HepG2 (cell line): ENCODE measurements at regions not wholly inside any gene's neighbourhood (a gene's known extent, or its start where the extent isn't known, plus 50 kb on each side); places are given as distances from the start of the nearest gene placed in this dataset.
A peak's percentile ranks its signal among the peaks of the same experiment; 100 is the strongest.

Experiments
- ATAC-seq: fragments of 200-7000 bp; cut with Tn5 transposase; 3 replicates; pipeline ENCODE4 v1.9.1; 2020; ENCODE audit warnings: mild to moderate bottlenecking, moderate library complexity
- BruUV-seq: library from RNA; stranded (reverse); fragments of 400-500 nt; replicated peaks from 2 replicates; lab custom pipeline; 2021; lab: Mats Ljungman, UMichigan
- CTCF ChIA-PET: fragments of 300-600 bp; formaldehyde crosslinking; extraction: SDS; loops from one replicate; lab custom pipeline; 2021; ENCODE audit warnings: low total read pairs, inconsistent platforms, low intra/inter-chr PET ratio; lab: Yijun Ruan, JAX
- POLR2A ChIA-PET: fragments of 350-600 bp; sonication (Branson Sonifier 250); formaldehyde crosslinking; loops from one replicate; lab custom pipeline; 2020; ENCODE audit warnings: antibody characterized with exemption, inconsistent platforms; lab: Yijun Ruan, JAX
- DNase-seq: peaks from one replicate; pipeline ENCODE4 v3.0.0-alpha.2; 2015; ENCODE audit warnings: low spot score
- FAIRE-seq: peaks from 3 replicates; lab custom pipeline; 2011; peaks lifted over from hg19 to GRCh38; lab: Jason Lieb, UNC
- H2AFZ ChIP-seq: one replicate; pipeline ENCODE4 v1.6.1; 2011; ENCODE audit warnings: low read length, inconsistent platforms
- H3K27ac ChIP-seq: fragments of 300-600 bp; 3 replicates; pipeline ENCODE4 v1.8.0; 2011; ENCODE audit warnings: mixed run types, mild to moderate bottlenecking, mixed read lengths, low read length, inconsistent platforms; ENCODE audit not compliant: insufficient read depth; ENCODE audit errors: extremely low read length
- H3K27me3 ChIP-seq, 2 experiments: fragments of 200-600 bp in 1 of 2; 2 replicates in 1 of 2; 3 replicates in 1 of 2; pipeline versions ENCODE4 v1.6.0 to v1.8.0; 2011; ENCODE audit warnings: low read length in 2 of 2, mild to moderate bottlenecking in 2 of 2, moderate library complexity in 2 of 2, inconsistent platforms in 1 of 2; ENCODE audit not compliant: insufficient read depth in 2 of 2, control insufficient read depth in 1 of 2
- H3K36me3 ChIP-seq, 2 experiments: fragments of 200-600 bp in 1 of 2; replicated peaks in 1 of 2; 2 replicates in 1 of 2; 3 replicates in 1 of 2; pipeline versions ENCODE4 v1.5.1 to v1.8.0; 2011; ENCODE audit warnings: low read length in 2 of 2, inconsistent platforms in 1 of 2; ENCODE audit not compliant: insufficient read depth in 2 of 2, control insufficient read depth in 1 of 2
- H3K4me1 ChIP-seq: 2 replicates; pipeline ENCODE4 v1.5.1; 2012; ENCODE audit warnings: low read length, inconsistent platforms; ENCODE audit not compliant: insufficient read depth
- H3K4me2 ChIP-seq: 2 replicates; pipeline ENCODE4 v1.6.0; 2011; ENCODE audit warnings: low read depth, low read length, inconsistent platforms
- H3K4me3 ChIP-seq, 3 experiments: fragments of 200-600 bp in 1 of 3; sonication (generic), shearing (Covaris generic) in 1 of 3; replicated peaks in 1 of 3; 2 replicates each; pipeline ENCODE4 v1.5.1; 2011 to 2016; ENCODE audit warnings: low read length in 3 of 3, inconsistent platforms in 2 of 3, low read depth in 2 of 3, mild to moderate bottlenecking in 2 of 3, control low read depth in 1 of 3, mixed read lengths in 1 of 3; ENCODE audit not compliant: insufficient read depth in 1 of 3
- H3K79me2 ChIP-seq: one replicate; pipeline ENCODE4 v1.6.1; 2011; ENCODE audit warnings: low read length, inconsistent platforms; ENCODE audit not compliant: insufficient read depth
- H3K9ac ChIP-seq: 2 replicates; pipeline ENCODE4 v1.6.0; 2011; ENCODE audit warnings: mild to moderate bottlenecking, low read depth, low read length, inconsistent platforms; ENCODE audit not compliant: insufficient read depth
- H3K9me3 ChIP-seq: 2 replicates; pipeline ENCODE4 v1.5.1; 2012; ENCODE audit warnings: mild to moderate bottlenecking, low read length
- H4K20me1 ChIP-seq: 2 replicates; pipeline ENCODE4 v1.6.0; 2011; ENCODE audit warnings: inconsistent platforms, mild to moderate bottlenecking, low read length, moderate library complexity; ENCODE audit not compliant: insufficient read depth
- CEBPB ChIP-seq: IDR thresholded peaks from 2 replicates; pipeline ENCODE4 v1.6.1; 2011; ENCODE audit warnings: low read depth, low read length, improper control_type of control experiment, borderline replicate concordance
- CEBPG ChIP-seq: IDR thresholded peaks from 2 replicates; pipeline ENCODE4 v1.6.1; 2016
- KLF16 ChIP-seq, 2 experiments: sonication (generic) in 1 of 2; formaldehyde crosslinking in 1 of 2; IDR thresholded peaks; 2 replicates each; pipeline versions ENCODE4 v1.6.1 to v1.8.0; 2016 to 2023; ENCODE audit warnings: missing genetic modification reagents in 2 of 2, missing compliant biosample characterization in 1 of 2
- NCOA2 ChIP-seq: sonication (generic); formaldehyde crosslinking; IDR thresholded peaks from 2 replicates; pipeline ENCODE4 v1.8.0; 2022; ENCODE audit warnings: inconsistent platforms
- POLR2A ChIP-seq, 2 experiments: IDR thresholded peaks; 2 replicates each; pipeline ENCODE4 v1.6.1; 2011; ENCODE audit warnings: low read depth in 2 of 2, low read length in 2 of 2, mild to moderate bottlenecking in 1 of 2, moderate library complexity in 1 of 2; ENCODE audit not compliant: insufficient read depth in 1 of 2
- RBAK ChIP-seq: sonication (generic); formaldehyde crosslinking; IDR thresholded peaks from 2 replicates; pipeline ENCODE4 v1.5.1; 2020; ENCODE audit warnings: mild to moderate bottlenecking, missing genetic modification reagents
- SMAD9 ChIP-seq: sonication (generic); formaldehyde crosslinking; IDR thresholded peaks from 2 replicates; pipeline ENCODE4 v1.5.1; 2020; ENCODE audit warnings: mild to moderate bottlenecking, missing genetic modification reagents
- ZNF350 ChIP-seq: sonication (generic); formaldehyde crosslinking; IDR thresholded peaks from 2 replicates; pipeline ENCODE4 v1.4.0; 2020; ENCODE audit warnings: mild to moderate bottlenecking, low read depth, missing genetic modification reagents, borderline replicate concordance
- ZNF362 ChIP-seq: sonication (generic); formaldehyde crosslinking; IDR thresholded peaks from 2 replicates; pipeline ENCODE4 v1.4.0; 2020; ENCODE audit warnings: missing genetic modification reagents, mild to moderate bottlenecking, borderline replicate concordance
- ZNF670 ChIP-seq: sonication (generic); formaldehyde crosslinking; IDR thresholded peaks from 2 replicates; pipeline ENCODE4 v1.8.0; 2022; ENCODE audit warnings: mild to moderate bottlenecking, missing genetic modification reagents, borderline replicate concordance
- ZNF883 ChIP-seq: sonication (generic); formaldehyde crosslinking; IDR thresholded peaks from 2 replicates; pipeline ENCODE4 v1.5.1; 2020; ENCODE audit warnings: mild to moderate bottlenecking, missing genetic modification reagents; ENCODE audit errors: not compliant biosample characterization
- ZSCAN9 ChIP-seq: IDR thresholded peaks from 2 replicates; pipeline ENCODE4 v1.6.1; 2016; ENCODE audit warnings: borderline replicate concordance
- WGBS: methylation state at CpG from one replicate; pipeline ENCODE4 v1.1.6; 2017; ENCODE audit warnings: low lambda C conversion rate; 5-methylcytosine and 5-hydroxymethylcytosine counted together
- in situ Hi-C: cut with HindIII; loops from 2 replicates; pipeline ENCODE4 v1.10.0; 2017; ENCODE audit warnings: low pct_unique_long_range_greater_than_20kb; ENCODE audit not compliant: extremely low pct_ligation_motif_present
- intact Hi-C: fragments of 100-400 bp; cut with micrococcal nuclease; formaldehyde crosslinking; loops from one replicate; pipeline ENCODE4 v1.10.0; 2022; ENCODE audit not compliant: unreplicated experiment

DNA sequence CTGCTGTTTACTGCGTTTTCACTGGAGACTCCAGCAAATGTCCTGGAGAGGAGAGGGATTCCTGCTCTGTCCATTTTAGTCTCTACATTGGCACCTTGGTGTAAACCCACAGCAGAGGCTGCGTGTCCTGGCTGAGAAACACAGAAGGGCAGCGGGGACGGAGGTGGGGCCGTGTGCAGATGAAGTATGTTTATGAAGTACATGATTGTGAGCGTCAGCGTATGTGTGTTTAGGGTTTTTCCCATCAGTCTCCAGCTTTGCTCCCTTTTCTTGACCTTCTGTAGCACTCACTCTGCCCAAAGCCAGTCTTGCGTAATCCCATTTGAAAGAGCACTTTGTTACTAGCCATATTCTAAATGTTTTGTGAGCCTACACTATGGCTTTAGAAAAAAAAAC lies 750.7 kb upstream of the SORCS1 start:
- intact Hi-C loops: no loop called here
- H3K36me3 ChIP-seq: no peaks in the 10 kb centered on the region
- CTCF ChIA-PET: no interaction called here
- peak overlapping the region; percentile 66 for H3K4me2 ChIP-seq
- in situ Hi-C loops: no loop called here
- ATAC-seq (peak; percentile 71), FAIRE-seq (peak; percentile 4), DNase-seq (peak; percentile 4)
- H4K20me1 ChIP-seq: no peaks in the 10 kb centered on the region
- H3K27ac ChIP-seq: no peak overlapping the region
- WGBS: 8% methylated on average over 6 of the region's 8 CpGs
- no peaks in the 10 kb centered on the region for H3K79me2 ChIP-seq
- H3K4me3 ChIP-seq: peak overlapping the region in 2 of 3 experiments; percentile 13 to 38; a peak in 3 of 6 replicates
- no peaks in the 10 kb centered on the region; the same call in 1 of the 2 replicates for H3K4me1 ChIP-seq
- no peak overlapping the region for H2AFZ ChIP-seq
- POLR2A ChIA-PET: no interaction called here
- H3K9me3 ChIP-seq: peaks cover 17% of the 10 kb centered on the region
- BruUV-seq: no TSS peak
- H3K9ac ChIP-seq: no peak overlapping the region
- TF ChIP-seq CEBPG (CRISPR knock-in tag) (peak; percentile 74), RBAK (CRISPR knock-in tag) (0 out of 2 replicates have a peak, but pooled peaks have one; percentile 33), ZNF362 (CRISPR knock-in tag) (0 out of 2 replicates have a peak, but pooled peaks have one; percentile 35), POLR2A (IDR thresholded peaks at IDR 0.05; ENCODE audit: insufficient read depth in 1 of 2, low read depth in 2 of 2, low read length in 2 of 2) (no peak), CEBPB (peak; percentile 90)
- no peaks in the 10 kb centered on the region for H3K27me3 ChIP-seq

- Histone ChIP-seq H3K9ac (no peak overlapping the region), H3K4me2 (peak overlapping the region; percentile 66), H3K9me3 (peaks cover 11% of the 10 kb centered on the region; the same call in 1 of the 2 replicates), H3K4me1 (no peaks in the 10 kb centered on the region; the same call in 1 of the 2 replicates), H4K20me1 (no peaks in the 10 kb centered on the region), H3K27ac (no peak overlapping the region), H3K4me3 (peak overlapping the region in 2 of 3 experiments; percentile 13 to 38; a peak in 3 of 6 replicates), H2AFZ (no peak overlapping the region), H3K27me3 (no peaks in the 10 kb centered on the region), H3K36me3 (no peaks in the 10 kb centered on the region), H3K79me2 (no peaks in the 10 kb centered on the region)
- WGBS: 67% methylated on average over 19 of the region's 78 CpGs
- CTCF ChIA-PET: no interaction called here
- in situ Hi-C loops: no loop called here
- DNase-seq (no peak), FAIRE-seq (no peak), ATAC-seq (peak; percentile 88)
- POLR2A ChIA-PET: no interaction called here
- intact Hi-C loops: no loop called here
- no TSS peak for BruUV-seq
- TF ChIP-seq ZSCAN9 (CRISPR knock-in tag) (no peak), ZNF350 (CRISPR knock-in tag) (no peak), ZNF670 (CRISPR knock-in tag) (no peak), KLF16 (CRISPR knock-in tag; IDR thresholded peaks at IDR 0.05) (no peak), ZNF883 (CRISPR knock-in tag) (no peak), SMAD9 (no peak), NCOA2 (CRISPR knock-in tag) (no peak)
These were observed 750.1 kb upstream of the SORCS1 start for GRCh38 chr10:107914450-107915214.
